Left lung (tissue), 4 donors: ENCODE measurements at regions not wholly inside any gene's neighbourhood (a gene's known extent, or its start where the extent isn't known, plus 50 kb on each side); places are given as distances from the start of the nearest gene placed in this dataset.
"Not testable (repeated sequence)": the region's sequence is repeated elsewhere in the genome, so short reads cannot be mapped to it uniquely, and the experiment has no call there.

Experiments
- ATAC-seq: fragments of 200-7000 bp; cut with Tn5 transposase; one replicate; pipeline ENCODE4 v1.9.1; 2020; ENCODE audit warnings: moderate library complexity
- DNase-seq, 4 donors: peaks; one replicate each; pipeline ENCODE4 v3.0.0-alpha.2; 2013 to 2020
- H3K27ac ChIP-seq, 2 donors: fragments of 200-600 bp; sonication (generic) in 1 of 2; one replicate each; pipeline versions ENCODE4 v1.5.0 to v1.8.0; 2020 to 2021
- H3K27me3 ChIP-seq, 2 donors: fragments of 200-600 bp; sonication (generic) in 1 of 2; one replicate each; pipeline versions ENCODE4 v1.5.0 to v1.8.0; 2020 to 2021
- H3K36me3 ChIP-seq, 2 donors: fragments of 200-600 bp; sonication (generic) in 1 of 2; one replicate each; pipeline versions ENCODE4 v1.5.0 to v1.8.0; 2020 to 2021
- H3K4me1 ChIP-seq, 2 donors: fragments of 200-600 bp; one replicate each; pipeline ENCODE4 v1.8.0; 2021
- H3K4me3 ChIP-seq, 2 donors: fragments of 200-600 bp; sonication (generic) in 1 of 2; one replicate each; pipeline versions ENCODE4 v1.5.0 to v1.8.0; 2020 to 2021; ENCODE audit warnings: mild to moderate bottlenecking in 1 of 2
- H3K9me3 ChIP-seq, 2 donors: fragments of 200-600 bp; sonication (generic) in 1 of 2; one replicate each; pipeline versions ENCODE4 v1.5.0 to v1.8.0; 2020 to 2021
- CTCF ChIP-seq, 2 donors: fragments of 200-600 bp; sonication (generic) in 1 of 2; IDR thresholded peaks; one replicate each; pipeline versions ENCODE4 v1.5.0 to v1.8.0; 2021; ENCODE audit warnings: antibody characterized with exemption in 2 of 2
- intact Hi-C, 2 donors: fragments of 100-400 bp; cut with DNase I; formaldehyde crosslinking; loops; one replicate each; pipeline versions ENCODE4 v1.11.2 to v1.14.2; 2022
- donor health status: DM: no; HTN: yes; CAD: no.
- donor health status: DM: no; HTN: no; CAD: no.

GRCh38 chr7:145464287-145464686 lies 628.4 kb upstream of the TPK1 start:
- ATAC-seq (no peak), DNase-seq (no peak)
- Histone ChIP-seq H3K4me3 (no peak overlapping the region), H3K9me3 (peaks cover 0 to 13% of the 10 kb centered on the region in 2 donors), H3K27me3 (no peaks in the 10 kb centered on the region), H3K4me1 (no peaks in the 10 kb centered on the region), H3K36me3 (no peaks in the 10 kb centered on the region), H3K27ac (no peak overlapping the region)
- intact Hi-C loops = no loop called here
- TF ChIP-seq CTCF (IDR thresholded peaks at IDR 0.05) = no peak

GRCh38 chr7:145462463-145462862 lies 626.6 kb upstream of the TPK1 start:
- DNase-seq (no peak), ATAC-seq (no peak)
- intact Hi-C loops = no loop called here
- Histone ChIP-seq H3K36me3 (no peaks in the 10 kb centered on the region), H3K27me3 (no peaks in the 10 kb centered on the region), H3K9me3 (peaks cover 0 to 12% of the 10 kb centered on the region in 2 donors), H3K27ac (no peak overlapping the region), H3K4me3 (no peak overlapping the region), H3K4me1 (no peaks in the 10 kb centered on the region)
- no peak for TF ChIP-seq CTCF (IDR thresholded peaks at IDR 0.05)

- H3K27ac ChIP-seq = no peak overlapping the region
- ATAC-seq (no peak), DNase-seq (no peak)
- no peaks in the 10 kb centered on the region for H3K4me1 ChIP-seq
- TF ChIP-seq CTCF (IDR thresholded peaks at IDR 0.05) = no peak
- H3K9me3 ChIP-seq = peaks cover 0 to 6% of the 10 kb centered on the region in 2 donors
- intact Hi-C loops = no loop called here
- H3K27me3 ChIP-seq = no peaks in the 10 kb centered on the region
- H3K36me3 ChIP-seq = no peaks in the 10 kb centered on the region
- H3K4me3 ChIP-seq = no peak overlapping the region
These were observed 599.0 kb upstream of the TPK1 start for GRCh38 chr7:145434811-145435210.

DNA sequence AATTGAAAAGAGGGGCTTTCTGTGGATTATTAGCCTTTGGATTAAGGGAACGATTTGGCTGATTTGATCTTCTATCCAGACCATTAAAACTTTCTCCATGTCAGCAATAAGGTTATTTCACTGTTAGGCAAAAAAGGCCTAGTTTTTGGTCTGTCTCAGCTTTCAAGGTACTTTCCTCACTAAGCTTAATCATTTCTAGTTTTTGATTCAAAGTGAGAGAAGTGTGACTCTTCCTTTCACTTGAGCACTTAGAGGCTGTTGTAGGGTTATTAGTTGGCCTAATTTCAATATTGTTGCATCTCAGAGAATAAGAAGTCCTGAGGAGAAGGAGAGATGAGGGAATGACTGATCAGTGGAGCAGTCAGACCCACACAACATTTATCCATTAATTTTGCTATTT lies 596.0 kb upstream of the TPK1 start:
- Histone ChIP-seq H3K4me3 (no peak overlapping the region), H3K36me3 (no peaks in the 10 kb centered on the region), H3K27me3 (no peaks in the 10 kb centered on the region), H3K27ac (no peak overlapping the region), H3K4me1 (no peaks in the 10 kb centered on the region), H3K9me3 (peaks cover 0 to 15% of the 10 kb centered on the region in 2 donors)
- DNase-seq = no peak
- intact Hi-C loops = no loop called here
- no peak for TF ChIP-seq CTCF (IDR thresholded peaks at IDR 0.05)
- ATAC-seq = no peak

GRCh38 chr7:145418481-145418880 lies 582.6 kb upstream of the TPK1 start:
- intact Hi-C loops, DNase-seq, H3K27me3 ChIP-seq, ATAC-seq, H3K36me3 ChIP-seq, H3K4me1 ChIP-seq, H3K4me3 ChIP-seq, H3K27ac ChIP-seq: not testable (repeated sequence)
- H3K9me3 ChIP-seq = peaks cover 0 to 12% of the 10 kb centered on the region in 2 donors

- ATAC-seq (no peak), DNase-seq (no peak)
- no peak for TF ChIP-seq CTCF (IDR thresholded peaks at IDR 0.05)
- peaks cover 0 to 3% of the 10 kb centered on the region in 2 donors for H3K9me3 ChIP-seq
- H3K27ac ChIP-seq = no peak overlapping the region
- H3K27me3 ChIP-seq = no peaks in the 10 kb centered on the region
- no peak overlapping the region for H3K4me3 ChIP-seq
- intact Hi-C loops = no loop called here
- no peaks in the 10 kb centered on the region for H3K36me3 ChIP-seq
- H3K4me1 ChIP-seq = no peaks in the 10 kb centered on the region
These were observed 575.2 kb upstream of the TPK1 start for GRCh38 chr7:145411066-145411465.
